IMR-90 (cell line): ENCODE measurements at regions not wholly inside any gene's neighbourhood (a gene's known extent, or its start where the extent isn't known, plus 50 kb on each side); places are given as distances from the start of the nearest gene placed in this dataset.

ENCODE experiments used
- ATAC-seq: fragments of 200-7000 bp; cut with Tn5 transposase; 2 replicates; pipeline ENCODE4 v1.9.1; 2020; ENCODE audit warnings: low read depth, mild to moderate bottlenecking, moderate library complexity
- BruUV-seq: library from RNA; stranded (reverse); fragments of 400-500 nt; replicated peaks from 2 replicates; lab custom pipeline; 2021; lab: Mats Ljungman, UMichigan
- CTCF ChIA-PET: fragments of 300-600 bp; formaldehyde crosslinking; extraction: SDS; loops from one replicate; lab custom pipeline; 2021; ENCODE audit warnings: antibody characterized with exemption; lab: Yijun Ruan, JAX
- POLR2A ChIA-PET: fragments of 300-600 bp; sonication (Branson Sonifier 250); formaldehyde crosslinking; loops from one replicate; lab custom pipeline; 2022; ENCODE audit warnings: antibody characterized with exemption; ENCODE audit not compliant: unreplicated experiment; lab: Charles Lee
- DNase-seq: peaks from one replicate; pipeline ENCODE4 v3.0.0; 2013
- H2AFZ ChIP-seq: replicated peaks from 2 replicates; pipeline ENCODE3; 2013; ENCODE audit warnings: low read length, mild to moderate bottlenecking; ENCODE audit not compliant: poor library complexity
- H2AK5ac ChIP-seq: 2 replicates; pipeline ENCODE4 v1.6.1; 2013; ENCODE audit warnings: low read depth, low read length, inconsistent platforms
- H2AK9ac ChIP-seq: replicated peaks from 2 replicates; pipeline ENCODE3; 2013; ENCODE audit warnings: mild to moderate bottlenecking, low read depth, low read length, moderate library complexity; ENCODE audit not compliant: poor library complexity
- H2BK120ac ChIP-seq: 2 replicates; pipeline ENCODE4 v1.6.1; 2013; ENCODE audit warnings: low read depth, low read length, inconsistent platforms
- H2BK15ac ChIP-seq: 3 replicates; pipeline ENCODE4 v1.6.1; 2013; ENCODE audit warnings: low read depth, low read length, inconsistent platforms
- H2BK20ac ChIP-seq: 2 replicates; pipeline ENCODE4 v1.6.1; 2013; ENCODE audit warnings: low read depth, mild to moderate bottlenecking, inconsistent platforms, low read length, moderate library complexity
- H2BK5ac ChIP-seq: 2 replicates; pipeline ENCODE4 v1.6.1; 2013; ENCODE audit warnings: mild to moderate bottlenecking, low read depth, low read length, inconsistent platforms; ENCODE audit not compliant: poor library complexity, severe bottlenecking
- H3K14ac ChIP-seq: replicated peaks from 2 replicates; pipeline ENCODE4 v1.6.1; 2013; ENCODE audit warnings: low read depth, low read length, inconsistent platforms
- H3K18ac ChIP-seq: 2 replicates; pipeline ENCODE4 v1.6.1; 2013; ENCODE audit warnings: low read depth, low read length, control low read depth
- H3K23ac ChIP-seq: 2 replicates; pipeline ENCODE4 v1.6.1; 2013; ENCODE audit warnings: low read depth, low read length, inconsistent platforms
- H3K27ac ChIP-seq: 2 replicates; pipeline ENCODE4 v1.5.1; 2013; ENCODE audit warnings: mild to moderate bottlenecking, control low read depth, low read length; ENCODE audit not compliant: insufficient read depth
- H3K27me3 ChIP-seq: 2 replicates; pipeline ENCODE4 v1.6.1; 2013; ENCODE audit warnings: low read length; ENCODE audit not compliant: control insufficient read depth, insufficient read depth
- H3K36me3 ChIP-seq: 2 replicates; pipeline ENCODE4 v1.6.1; 2013; ENCODE audit warnings: low read length, mixed read lengths; ENCODE audit not compliant: control insufficient read depth, insufficient read depth
- H3K4ac ChIP-seq: 2 replicates; pipeline ENCODE4 v1.6.1; 2013; ENCODE audit warnings: low read depth, low read length, inconsistent platforms
- H3K4me1 ChIP-seq: 2 replicates; pipeline ENCODE4 v1.6.1; 2013; ENCODE audit warnings: low read length, mixed read lengths; ENCODE audit not compliant: control insufficient read depth, insufficient read depth
- H3K4me2 ChIP-seq: 2 replicates; pipeline ENCODE4 v1.6.1; 2013; ENCODE audit warnings: low read depth, mild to moderate bottlenecking, control low read depth, low read length, moderate library complexity
- H3K4me3 ChIP-seq: 2 replicates; pipeline ENCODE4 v1.5.1; 2013; ENCODE audit warnings: low read depth, mild to moderate bottlenecking, control low read depth, low read length, moderate library complexity; ENCODE audit not compliant: insufficient read depth
- H3K56ac ChIP-seq: 2 replicates; pipeline ENCODE4 v1.6.1; 2013; ENCODE audit warnings: low read length, inconsistent platforms; ENCODE audit not compliant: insufficient read depth; ENCODE audit errors: extremely low read depth
- H3K79me1 ChIP-seq, 2 experiments: 2 replicates each; pipeline ENCODE4 v1.6.1; 2013; ENCODE audit warnings: low read length in 2 of 2, inconsistent platforms in 1 of 2, low read depth in 1 of 2
- H3K9ac ChIP-seq: 2 replicates; pipeline ENCODE4 v1.6.1; 2013; ENCODE audit warnings: low read depth, low read length, control low read depth
- H3K9me1 ChIP-seq: 2 replicates; pipeline ENCODE4 v1.6.1; 2013; ENCODE audit warnings: low read length, inconsistent platforms; ENCODE audit not compliant: insufficient read depth
- H3K9me3 ChIP-seq: 2 replicates; pipeline ENCODE4 v1.6.1; 2013; ENCODE audit warnings: low read length; ENCODE audit not compliant: control insufficient read depth, insufficient read depth
- H4K20me1 ChIP-seq: 2 replicates; pipeline ENCODE4 v1.6.1; 2013; ENCODE audit warnings: low read length, inconsistent platforms; ENCODE audit not compliant: insufficient read depth
- H4K5ac ChIP-seq: 2 replicates; pipeline ENCODE4 v1.6.1; 2013; ENCODE audit warnings: mild to moderate bottlenecking, low read depth, low read length, control low read depth
- H4K8ac ChIP-seq, 2 experiments: 2 replicates each; pipeline ENCODE4 v1.6.1; 2013; ENCODE audit warnings: low read depth in 2 of 2, low read length in 2 of 2, control low read depth in 1 of 2, inconsistent platforms in 1 of 2
- H4K91ac ChIP-seq: 2 replicates; pipeline ENCODE4 v1.6.1; 2013; ENCODE audit warnings: low read depth, low read length, inconsistent platforms; ENCODE audit not compliant: insufficient read depth
- BHLHE40 ChIP-seq: fragments of 150-350 bp; IDR thresholded peaks from 2 replicates; pipeline ENCODE4 v1.6.1; 2016; ENCODE audit warnings: mild to moderate bottlenecking, low read depth, low read length
- CEBPB ChIP-seq: IDR thresholded peaks from 2 replicates; pipeline ENCODE4 v1.6.1; 2012; ENCODE audit warnings: low read depth, low read length, improper control_type of control experiment
- CHD1 ChIP-seq: IDR thresholded peaks from 2 replicates; pipeline ENCODE4 v1.6.1; 2012; ENCODE audit warnings: low read depth, low read length, improper control_type of control experiment
- CTCF ChIP-seq: conservative IDR thresholded peaks from 2 replicates; pipeline ENCODE4 v1.5.1; 2012; ENCODE audit warnings: mild to moderate bottlenecking, low read depth, low read length, improper control_type of control experiment
- ELK1 ChIP-seq: fragments of 150-350 bp; IDR thresholded peaks from 2 replicates; pipeline ENCODE4 v1.6.1; 2016; ENCODE audit warnings: low read depth, mild to moderate bottlenecking, low read length, moderate library complexity, borderline replicate concordance
- FOS ChIP-seq: fragments of 150-350 bp; IDR thresholded peaks from 2 replicates; pipeline ENCODE4 v1.6.1; 2016; ENCODE audit warnings: low read depth, low read length
- MAFK ChIP-seq: IDR thresholded peaks from 2 replicates; pipeline ENCODE4 v1.6.1; 2012; ENCODE audit warnings: low read depth, low read length, improper control_type of control experiment
- MAZ ChIP-seq: IDR thresholded peaks from 2 replicates; pipeline ENCODE4 v1.6.1; 2012; ENCODE audit warnings: low read depth, mild to moderate bottlenecking, low read length, improper control_type of control experiment, moderate library complexity, borderline replicate concordance
- MXI1 ChIP-seq: IDR thresholded peaks from 2 replicates; pipeline ENCODE4 v1.6.1; 2012; ENCODE audit warnings: low read depth, mild to moderate bottlenecking, low read length, moderate library complexity, borderline replicate concordance
- NFE2L2 ChIP-seq: fragments of 150-350 bp; IDR thresholded peaks from 2 replicates; pipeline ENCODE4 v1.6.1; 2016; ENCODE audit warnings: low read depth, mild to moderate bottlenecking, low read length
- POLR2A ChIP-seq: IDR thresholded peaks from 2 replicates; pipeline ENCODE4 v1.6.1; 2012; ENCODE audit warnings: mild to moderate bottlenecking, low read depth, low read length
- RAD21 ChIP-seq: IDR thresholded peaks from 2 replicates; pipeline ENCODE4 v1.6.1; 2012; ENCODE audit warnings: low read length, improper control_type of control experiment
- RCOR1 ChIP-seq: IDR thresholded peaks from 2 replicates; pipeline ENCODE4 v1.6.1; 2012; ENCODE audit warnings: mild to moderate bottlenecking, low read length, improper control_type of control experiment; ENCODE audit not compliant: insufficient replicate concordance
- RFX5 ChIP-seq: IDR thresholded peaks from 2 replicates; pipeline ENCODE4 v1.8.0; 2012; ENCODE audit warnings: low read depth, mild to moderate bottlenecking, low read length, moderate library complexity
- SMC3 ChIP-seq: fragments of 150-350 bp; IDR thresholded peaks from 2 replicates; pipeline ENCODE4 v1.6.1; 2016; ENCODE audit warnings: low read depth, mild to moderate bottlenecking, antibody characterized with exemption, low read length, moderate library complexity
- USF2 ChIP-seq: fragments of 150-350 bp; IDR thresholded peaks from 2 replicates; pipeline ENCODE4 v1.6.1; 2017; ENCODE audit warnings: mild to moderate bottlenecking, antibody characterized with exemption, low read length, low read depth
- dilution Hi-C: fragments of 300-500 bp; cut with HindIII; formaldehyde crosslinking; loops from one replicate; pipeline ENCODE4 v1.14.3; 2018; ENCODE audit warnings: low sequenced_read_pairs; ENCODE audit not compliant: unreplicated experiment
- in situ Hi-C: fragments of 300-500 bp; cut with MboI; formaldehyde crosslinking; loops from 3 replicates; pipeline ENCODE4 v1.14.3; 2019; ENCODE audit warnings: low sequenced_read_pairs, inconsistent platforms, mixed read lengths
- intact Hi-C: fragments of 100-400 bp; cut with micrococcal nuclease; formaldehyde crosslinking; loops from 2 replicates; pipeline ENCODE4 v1.10.0; 2022

- Histone ChIP-seq H3K9me1 (no peaks in the 10 kb centered on the region), H2AK9ac (no peak overlapping the region), H4K20me1 (no peaks in the 10 kb centered on the region), H4K91ac (no peak overlapping the region), H3K4me1 (no peaks in the 10 kb centered on the region), H3K36me3 (no peaks in the 10 kb centered on the region), H2BK20ac (no peak overlapping the region), H3K23ac (no peak overlapping the region), H3K27me3 (no peaks in the 10 kb centered on the region), H3K27ac (no peak overlapping the region), H4K8ac (no peak overlapping the region), H2BK15ac (no peak overlapping the region), H2BK5ac (no peak overlapping the region), H3K4me3 (no peak overlapping the region), H3K9me3 (no peaks in the 10 kb centered on the region), H3K56ac (no peak overlapping the region), H3K14ac (no peak overlapping the region), H2AK5ac (no peak overlapping the region), H3K18ac (no peak overlapping the region), H3K4me2 (no peak overlapping the region), H3K9ac (no peak overlapping the region), H3K79me1 (no peaks in the 10 kb centered on the region), H2BK120ac (no peak overlapping the region), H2AFZ (no peak overlapping the region), H3K4ac (no peak overlapping the region), H4K5ac (no peak overlapping the region)
- intact Hi-C loops (no loop called here), dilution Hi-C loops (no loop called here), in situ Hi-C loops (no loop called here)
- TF ChIP-seq MAZ: no peak
- TF ChIP-seq RAD21: no peak
- TF ChIP-seq RFX5: no peak
- no peak for TF ChIP-seq MXI1
- no peak for TF ChIP-seq RCOR1
- no peak for TF ChIP-seq SMC3
- TF ChIP-seq FOS: no peak
- no peak for TF ChIP-seq ELK1
- TF ChIP-seq CHD1: no peak
- no peak for TF ChIP-seq CTCF
- TF ChIP-seq NFE2L2: no peak
- no peak for TF ChIP-seq BHLHE40
- TF ChIP-seq MAFK: no peak
- TF ChIP-seq POLR2A: no peak
- no peak for TF ChIP-seq USF2
- TF ChIP-seq CEBPB: no peak
- BruUV-seq: no TSS peak
- ATAC-seq: no peak
- ChIA-PET POLR2A (no interaction called here), CTCF (no interaction called here)
- no peak for DNase-seq
Observed at GRCh38 chr4:46674326-46674725, 234.7 kb downstream of the COX7B2 start.
